ENCODE measurements at regions not wholly inside any gene's neighbourhood (a gene's known extent, or its start where the extent isn't known, plus 50 kb on each side); places are given as distances from the start of the nearest gene placed in this dataset.

DNA sequence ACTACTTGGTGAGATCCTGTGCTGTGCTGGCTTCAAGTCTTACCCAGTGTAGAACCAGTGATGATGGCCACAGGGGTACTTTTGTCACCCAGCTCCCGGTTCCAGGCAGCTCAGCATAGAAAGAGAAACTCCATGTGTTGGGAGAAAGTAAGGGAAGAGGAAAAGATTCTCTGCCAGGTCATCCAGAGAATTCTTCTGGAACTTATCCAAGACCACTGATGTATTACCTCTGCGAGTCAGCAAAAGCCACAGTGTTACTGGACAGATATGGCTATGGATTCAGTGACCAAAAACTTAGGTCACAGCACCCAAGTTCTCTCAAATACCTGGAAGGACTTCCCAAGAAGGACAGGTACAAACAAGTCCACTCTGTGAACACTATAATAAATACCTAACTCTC, 399.5 kb upstream of the MIR17HG start:
- Histone ChIP-seq H3K27ac (replicated peaks) (no peak overlapping the region), H3K4me3 (replicated peaks; ENCODE audit: insufficient read depth, low read length) (no peak overlapping the region), H3K27me3 (ENCODE audit: insufficient read depth, poor library complexity, severe bottlenecking) (no peaks in the 10 kb centered on the region)
- TF ChIP-seq, protein P1, sequence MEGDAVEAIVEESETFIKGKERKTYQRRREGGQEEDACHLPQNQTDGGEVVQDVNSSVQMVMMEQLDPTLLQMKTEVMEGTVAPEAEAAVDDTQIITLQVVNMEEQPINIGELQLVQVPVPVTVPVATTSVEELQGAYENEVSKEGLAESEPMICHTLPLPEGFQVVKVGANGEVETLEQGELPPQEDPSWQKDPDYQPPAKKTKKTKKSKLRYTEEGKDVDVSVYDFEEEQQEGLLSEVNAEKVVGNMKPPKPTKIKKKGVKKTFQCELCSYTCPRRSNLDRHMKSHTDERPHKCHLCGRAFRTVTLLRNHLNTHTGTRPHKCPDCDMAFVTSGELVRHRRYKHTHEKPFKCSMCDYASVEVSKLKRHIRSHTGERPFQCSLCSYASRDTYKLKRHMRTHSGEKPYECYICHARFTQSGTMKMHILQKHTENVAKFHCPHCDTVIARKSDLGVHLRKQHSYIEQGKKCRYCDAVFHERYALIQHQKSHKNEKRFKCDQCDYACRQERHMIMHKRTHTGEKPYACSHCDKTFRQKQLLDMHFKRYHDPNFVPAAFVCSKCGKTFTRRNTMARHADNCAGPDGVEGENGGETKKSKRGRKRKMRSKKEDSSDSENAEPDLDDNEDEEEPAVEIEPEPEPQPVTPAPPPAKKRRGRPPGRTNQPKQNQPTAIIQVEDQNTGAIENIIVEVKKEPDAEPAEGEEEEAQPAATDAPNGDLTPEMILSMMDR (IDR thresholded peaks at IDR 0.05; ENCODE audit: insufficient read depth, low read length): no peak
- TF ChIP-seq GABPA (IDR thresholded peaks at IDR 0.05; ENCODE audit: low read depth) (no peak), SPI1 (IDR thresholded peaks at IDR 0.05; ENCODE audit: borderline replicate concordance, low read depth) (no peak)
- no peak for DNase-seq (ENCODE audit: low read depth in 1 of 2, low spot score in 1 of 2)

DNA sequence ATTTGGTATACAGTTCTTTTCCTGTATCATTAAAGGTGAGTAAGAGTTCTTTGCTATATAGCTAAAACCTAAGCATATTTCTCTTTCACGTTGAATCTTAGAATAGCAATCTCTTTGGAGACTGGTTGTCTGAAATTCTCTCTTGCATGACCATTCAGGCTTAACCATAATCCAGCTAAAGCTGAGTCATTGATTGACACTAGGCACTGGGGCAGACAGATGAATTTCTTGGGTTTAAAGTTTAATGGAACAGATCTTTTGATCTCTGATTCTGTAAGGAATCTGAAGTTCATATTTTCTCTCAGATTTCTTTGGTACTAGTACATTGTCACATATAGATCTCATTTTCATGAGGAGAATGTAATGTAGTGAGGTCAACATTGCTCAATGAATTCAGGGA, 397.3 kb upstream of the MIR17HG start:
- H3K4me3 ChIP-seq (replicated peaks; ENCODE audit: insufficient read depth, low read length): no peak overlapping the region
- DNase-seq (ENCODE audit: low read depth in 1 of 2, low spot score in 1 of 2): no peak
- H3K27ac ChIP-seq (replicated peaks): no peak overlapping the region
- no peak for TF ChIP-seq POLR2AphosphoS5 (IDR thresholded peaks at IDR 0.05; ENCODE audit: low read depth)
- no peak for TF ChIP-seq SPI1 (IDR thresholded peaks at IDR 0.05; ENCODE audit: borderline replicate concordance, low read depth)
- H3K27me3 ChIP-seq (ENCODE audit: insufficient read depth, poor library complexity, severe bottlenecking): no peaks in the 10 kb centered on the region

DNA sequence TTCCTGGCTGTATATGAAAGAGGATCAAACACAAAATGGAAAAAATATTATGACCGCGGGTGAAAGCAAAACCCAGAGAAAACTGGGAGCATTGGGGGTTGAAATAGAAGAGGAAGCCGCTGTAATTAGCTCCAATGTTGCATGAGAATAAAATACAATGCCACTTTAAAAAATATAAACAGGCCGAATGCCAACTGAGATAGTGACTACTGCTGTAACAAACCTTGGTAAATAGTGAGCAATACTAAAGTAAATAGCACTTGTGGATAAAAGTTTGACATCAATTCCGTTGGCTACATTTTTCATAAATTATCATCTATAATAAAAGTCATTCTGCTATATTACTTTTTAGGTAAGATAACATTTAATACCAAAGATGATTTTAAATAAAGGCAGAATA, 395.8 kb upstream of the MIR17HG start:
- H3K4me3 ChIP-seq (replicated peaks; ENCODE audit: insufficient read depth, low read length): no peak overlapping the region

DNA sequence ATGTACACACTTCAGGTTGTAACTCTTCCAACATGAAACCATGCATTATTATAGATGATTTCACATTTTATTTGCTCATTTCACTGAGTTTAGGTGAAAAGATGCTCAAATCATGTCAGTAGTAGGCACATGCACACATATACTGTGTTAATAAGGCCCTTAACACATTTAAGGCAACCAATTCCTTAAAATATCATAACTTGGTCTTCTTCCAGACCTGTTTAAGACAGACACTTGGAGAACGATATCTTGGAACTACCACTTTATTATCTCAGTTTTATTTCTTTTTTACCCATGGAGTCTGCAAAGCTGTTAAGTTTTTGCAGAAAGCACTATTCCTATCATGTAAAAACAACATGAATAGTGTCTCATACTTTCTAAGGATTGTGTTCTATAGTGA, 395.2 kb upstream of the MIR17HG start:
- Histone ChIP-seq H3K27ac (replicated peaks) (no peak overlapping the region), H3K4me3 (replicated peaks; ENCODE audit: insufficient read depth, low read length) (no peak overlapping the region)
- DNase-seq (ENCODE audit: low read depth in 1 of 2, low spot score in 1 of 2): no peak

More for the DNA sequence above, 395.8 kb upstream of the MIR17HG start:
- TF ChIP-seq GABPA (IDR thresholded peaks at IDR 0.05; ENCODE audit: low read depth) (no peak), SPI1 (IDR thresholded peaks at IDR 0.05; ENCODE audit: borderline replicate concordance, low read depth) (no peak)
- TF ChIP-seq, protein P2, sequence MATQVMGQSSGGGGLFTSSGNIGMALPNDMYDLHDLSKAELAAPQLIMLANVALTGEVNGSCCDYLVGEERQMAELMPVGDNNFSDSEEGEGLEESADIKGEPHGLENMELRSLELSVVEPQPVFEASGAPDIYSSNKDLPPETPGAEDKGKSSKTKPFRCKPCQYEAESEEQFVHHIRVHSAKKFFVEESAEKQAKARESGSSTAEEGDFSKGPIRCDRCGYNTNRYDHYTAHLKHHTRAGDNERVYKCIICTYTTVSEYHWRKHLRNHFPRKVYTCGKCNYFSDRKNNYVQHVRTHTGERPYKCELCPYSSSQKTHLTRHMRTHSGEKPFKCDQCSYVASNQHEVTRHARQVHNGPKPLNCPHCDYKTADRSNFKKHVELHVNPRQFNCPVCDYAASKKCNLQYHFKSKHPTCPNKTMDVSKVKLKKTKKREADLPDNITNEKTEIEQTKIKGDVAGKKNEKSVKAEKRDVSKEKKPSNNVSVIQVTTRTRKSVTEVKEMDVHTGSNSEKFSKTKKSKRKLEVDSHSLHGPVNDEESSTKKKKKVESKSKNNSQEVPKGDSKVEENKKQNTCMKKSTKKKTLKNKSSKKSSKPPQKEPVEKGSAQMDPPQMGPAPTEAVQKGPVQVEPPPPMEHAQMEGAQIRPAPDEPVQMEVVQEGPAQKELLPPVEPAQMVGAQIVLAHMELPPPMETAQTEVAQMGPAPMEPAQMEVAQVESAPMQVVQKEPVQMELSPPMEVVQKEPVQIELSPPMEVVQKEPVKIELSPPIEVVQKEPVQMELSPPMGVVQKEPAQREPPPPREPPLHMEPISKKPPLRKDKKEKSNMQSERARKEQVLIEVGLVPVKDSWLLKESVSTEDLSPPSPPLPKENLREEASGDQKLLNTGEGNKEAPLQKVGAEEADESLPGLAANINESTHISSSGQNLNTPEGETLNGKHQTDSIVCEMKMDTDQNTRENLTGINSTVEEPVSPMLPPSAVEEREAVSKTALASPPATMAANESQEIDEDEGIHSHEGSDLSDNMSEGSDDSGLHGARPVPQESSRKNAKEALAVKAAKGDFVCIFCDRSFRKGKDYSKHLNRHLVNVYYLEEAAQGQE (IDR thresholded peaks at IDR 0.05; ENCODE audit: insufficient replicate concordance, low read depth): no peak
- TF ChIP-seq, protein P1 (IDR thresholded peaks at IDR 0.05; ENCODE audit: insufficient read depth, low read length): no peak
- H3K27ac ChIP-seq (replicated peaks): no peak overlapping the region
- H3K27me3 ChIP-seq (ENCODE audit: insufficient read depth, poor library complexity, severe bottlenecking): no peaks in the 10 kb centered on the region
- DNase-seq (ENCODE audit: low read depth in 1 of 2, low spot score in 1 of 2): no peak

More for the DNA sequence above, 395.2 kb upstream of the MIR17HG start:
- no peaks in the 10 kb centered on the region for H3K27me3 ChIP-seq (ENCODE audit: insufficient read depth, poor library complexity, severe bottlenecking)
- TF ChIP-seq SPI1 (IDR thresholded peaks at IDR 0.05; ENCODE audit: borderline replicate concordance, low read depth) (no peak), POLR2AphosphoS5 (IDR thresholded peaks at IDR 0.05; ENCODE audit: low read depth) (no peak), GABPA (IDR thresholded peaks at IDR 0.05; ENCODE audit: low read depth) (no peak)
- TF ChIP-seq, protein P2 (IDR thresholded peaks at IDR 0.05; ENCODE audit: insufficient replicate concordance, low read depth): no peak
- TF ChIP-seq, protein P1 (IDR thresholded peaks at IDR 0.05; ENCODE audit: insufficient read depth, low read length): no peak
